Activated CD4-positive, alpha-beta T cell treated with anti-CD3 and anti-CD28 coated beads, Interleukin-2, amount 50 U/mL, for 16 hours (primary cell): ENCODE measurements at regions not wholly inside any gene's neighbourhood (a gene's known extent, or its start where the extent isn't known, plus 50 kb on each side); places are given as distances from the start of the nearest gene placed in this dataset.
"Not testable (repeated sequence)": the region's sequence is repeated elsewhere in the genome, so short reads cannot be mapped to it uniquely, and the experiment has no call there.

Source experiments
- DNase-seq: peaks from one replicate; pipeline ENCODE4 v3.0.0-alpha.2; 2020

DNA sequence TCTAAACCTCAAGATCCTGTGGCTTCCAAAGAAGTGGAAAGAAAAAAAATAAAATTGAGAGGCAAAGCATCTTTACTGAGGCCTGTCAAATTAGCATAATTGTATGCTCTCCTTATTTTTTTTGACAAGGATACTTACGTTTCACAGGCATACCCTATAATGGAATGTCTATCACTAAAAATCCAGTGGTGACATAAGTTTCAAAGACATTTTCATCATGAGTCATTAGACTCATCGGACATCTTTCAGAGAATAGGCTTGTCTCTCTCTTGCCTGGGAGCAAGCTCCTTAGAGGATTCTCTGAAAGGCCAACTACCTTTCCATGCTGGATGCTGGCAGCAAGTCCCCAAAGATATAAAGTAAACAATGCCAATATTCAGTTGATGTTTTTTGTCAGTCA is 380.7 kb upstream of the STEAP1 start:
- DNase-seq = no peak

DNA sequence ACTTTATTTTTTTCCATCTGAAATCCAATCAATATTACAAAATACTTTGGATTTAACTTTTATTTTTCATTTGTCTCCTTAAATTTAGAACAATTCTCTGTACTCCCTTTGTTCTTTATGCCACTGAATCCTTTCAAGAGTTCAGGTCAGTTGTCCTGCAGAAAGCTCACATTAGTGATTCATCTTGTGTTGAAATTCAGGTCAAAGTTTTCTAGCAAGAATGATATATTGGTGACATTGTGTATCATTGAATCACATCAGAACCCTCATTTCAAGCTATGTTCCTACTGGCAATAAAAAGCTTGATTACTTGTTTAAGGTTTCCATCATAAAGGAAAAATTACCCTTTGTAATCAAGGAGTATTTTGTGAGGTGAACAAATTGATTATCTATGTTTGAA is 378.8 kb upstream of the STEAP1 start:
- DNase-seq = no peak

DNA sequence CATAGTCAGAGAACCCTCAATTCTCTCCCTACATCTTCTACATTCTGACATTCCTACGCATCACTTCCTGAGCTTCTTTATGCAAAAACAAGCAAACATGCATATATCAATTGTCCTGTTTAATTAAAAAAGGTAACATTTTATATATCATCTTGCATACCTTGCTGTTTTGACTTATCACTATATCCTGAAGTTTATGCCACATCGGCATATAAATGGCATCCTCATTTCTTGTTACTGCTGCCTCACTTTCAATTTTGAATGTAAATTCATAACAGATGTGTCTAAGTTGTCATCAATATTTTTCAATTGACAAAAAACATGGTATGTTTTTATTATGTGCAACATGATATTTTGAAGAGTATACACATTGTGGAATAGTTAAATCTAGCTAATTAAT is 377.3 kb upstream of the STEAP1 start:
- no peak for DNase-seq

DNA sequence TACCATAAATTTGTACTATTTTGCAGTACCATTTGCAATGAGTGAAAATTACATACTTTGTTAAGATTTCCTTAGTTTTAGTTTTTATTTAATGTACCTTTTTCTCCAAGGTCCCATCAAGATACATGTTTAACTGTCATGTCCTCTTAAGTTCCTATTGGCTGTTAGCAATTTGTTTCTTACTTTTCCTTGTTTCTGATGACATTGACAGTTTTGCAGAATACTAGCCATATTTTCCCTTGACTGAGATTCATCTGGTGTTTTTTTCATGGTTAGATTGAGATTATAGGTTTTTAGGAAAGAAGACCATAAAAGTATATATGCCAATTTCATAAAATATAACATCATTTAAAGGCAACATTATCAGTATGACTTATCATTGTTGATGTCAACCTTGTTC is 376.8 kb upstream of the STEAP1 start:
- no peak for DNase-seq

DNA sequence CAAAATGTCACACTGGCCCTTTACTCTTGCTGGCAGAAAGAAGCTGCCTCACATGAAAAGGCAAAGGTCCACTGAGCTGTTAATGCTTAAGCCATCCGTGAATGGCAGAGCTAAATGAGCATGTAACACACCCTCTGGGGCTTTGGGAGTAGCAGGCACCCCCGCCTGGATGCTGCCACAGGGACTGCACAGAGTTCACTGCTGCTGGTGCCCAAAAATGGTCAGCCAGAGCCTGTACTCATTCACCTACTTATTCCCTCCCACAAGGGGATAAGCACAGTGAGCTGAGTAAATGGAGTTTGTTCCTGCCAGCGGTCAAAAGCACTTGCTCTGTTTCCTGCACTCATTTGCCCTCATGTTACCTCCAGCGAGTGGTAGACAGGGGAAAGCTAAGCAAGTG is 374.0 kb upstream of the STEAP1 start:
- DNase-seq = no peak

DNA sequence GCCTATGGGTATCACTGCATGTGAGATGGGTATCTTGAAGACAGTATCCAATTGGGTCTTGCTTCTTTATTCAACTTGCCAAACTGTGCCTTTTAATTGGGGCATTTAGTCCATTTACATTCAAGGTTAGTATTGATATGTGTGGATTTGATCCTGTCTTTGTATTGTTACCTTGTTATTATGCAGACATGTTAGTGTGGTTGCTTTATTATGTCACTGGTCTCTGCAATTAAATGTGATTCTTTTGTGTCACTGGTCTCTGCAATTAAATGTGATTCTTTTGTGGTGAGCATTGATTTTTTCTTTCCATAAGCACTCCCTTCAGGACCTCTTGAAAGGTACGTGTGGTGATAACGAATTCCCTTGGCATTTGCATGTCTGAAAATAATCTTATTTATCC is 357.8 kb upstream of the STEAP1 start:
- DNase-seq = no peak

DNA sequence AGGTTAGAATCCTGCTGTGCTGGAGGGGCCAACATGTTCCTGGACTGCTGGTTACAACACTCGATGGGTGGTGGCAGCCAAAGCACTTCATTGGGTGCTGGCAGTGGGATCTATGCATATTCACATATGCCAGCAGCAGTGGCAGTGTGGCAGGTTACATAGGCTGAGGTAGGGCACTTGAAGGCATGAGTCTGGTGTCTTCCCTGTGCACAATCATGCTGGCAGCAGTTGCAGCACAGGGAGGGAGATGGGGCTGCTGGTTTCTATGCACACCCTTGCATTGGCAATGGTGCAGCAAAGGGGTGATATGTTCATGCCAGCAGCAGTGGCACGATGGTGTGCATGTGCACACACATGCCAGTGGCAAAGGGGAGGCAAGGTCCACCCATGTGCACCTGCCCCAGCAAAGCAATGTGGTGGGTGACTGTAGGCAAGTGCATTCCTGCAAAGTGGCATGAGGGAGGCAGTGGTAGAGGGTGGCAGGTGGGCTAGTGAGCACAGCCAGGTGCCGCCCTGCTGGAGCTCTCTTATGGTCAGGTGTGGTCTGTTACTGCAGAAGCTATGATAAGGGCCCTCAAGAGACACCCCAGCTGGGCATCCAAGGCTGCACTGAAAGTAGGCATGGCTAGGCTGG is 356.2 kb upstream of the STEAP1 start:
- no peak for DNase-seq

DNA sequence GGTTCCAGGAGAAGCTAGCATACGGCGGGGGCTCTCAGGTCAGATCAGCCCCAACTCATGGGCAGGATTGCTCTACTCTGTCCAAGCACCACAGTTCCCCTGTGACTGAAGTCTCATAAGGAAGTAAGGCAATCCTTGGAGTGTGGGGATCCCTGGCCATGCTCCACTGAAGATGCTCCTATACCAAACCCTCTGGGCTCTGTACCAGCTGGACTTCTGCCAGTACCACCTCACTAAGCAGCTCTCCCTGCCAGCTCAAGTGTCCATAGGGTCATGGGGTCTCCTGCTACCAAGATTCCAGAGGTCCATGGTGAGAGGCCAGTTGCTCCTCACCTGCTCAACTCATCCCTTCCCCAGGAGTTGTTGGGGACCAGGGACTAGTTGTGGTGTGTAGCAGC is 355.7 kb upstream of the STEAP1 start:
- DNase-seq = no peak

DNA sequence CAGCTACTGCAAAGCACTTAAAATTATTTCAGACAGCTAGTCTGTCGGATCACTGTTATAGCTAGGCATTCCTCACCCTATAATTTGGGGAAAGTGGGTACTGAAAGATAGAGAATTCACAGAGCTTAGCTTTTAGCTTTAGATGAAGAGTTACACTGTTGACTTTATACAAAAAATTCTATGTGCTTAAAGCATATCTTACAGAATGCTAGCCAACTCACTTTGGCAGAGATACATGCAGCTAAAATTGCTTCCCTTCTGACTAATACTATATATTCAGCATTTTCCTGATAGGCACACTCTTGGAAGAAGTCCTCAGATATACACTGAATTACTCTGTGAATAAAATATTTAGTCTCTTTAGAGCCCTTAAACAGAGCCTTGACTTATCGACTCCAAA is 353.5 kb upstream of the STEAP1 start:
- DNase-seq = no peak

DNA sequence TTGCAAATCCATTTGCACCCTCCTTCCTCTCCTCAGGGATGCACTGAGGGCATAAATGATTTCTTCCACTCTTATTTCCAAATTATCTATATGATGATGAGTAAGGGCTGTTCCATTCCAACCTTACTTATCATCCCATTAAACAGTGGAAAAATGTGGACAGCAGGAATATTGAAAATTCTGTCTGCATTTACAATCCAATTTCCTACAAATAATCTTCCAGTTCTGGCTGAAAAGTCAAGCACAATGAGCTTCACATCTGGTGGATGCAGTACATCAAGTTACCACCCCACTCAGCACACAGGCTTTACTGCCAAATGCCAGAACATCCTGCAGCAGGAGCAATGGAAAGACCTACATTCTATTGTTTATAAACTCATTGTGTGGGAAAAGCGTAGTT is 345.0 kb upstream of the STEAP1 start:
- DNase-seq = no peak

DNA sequence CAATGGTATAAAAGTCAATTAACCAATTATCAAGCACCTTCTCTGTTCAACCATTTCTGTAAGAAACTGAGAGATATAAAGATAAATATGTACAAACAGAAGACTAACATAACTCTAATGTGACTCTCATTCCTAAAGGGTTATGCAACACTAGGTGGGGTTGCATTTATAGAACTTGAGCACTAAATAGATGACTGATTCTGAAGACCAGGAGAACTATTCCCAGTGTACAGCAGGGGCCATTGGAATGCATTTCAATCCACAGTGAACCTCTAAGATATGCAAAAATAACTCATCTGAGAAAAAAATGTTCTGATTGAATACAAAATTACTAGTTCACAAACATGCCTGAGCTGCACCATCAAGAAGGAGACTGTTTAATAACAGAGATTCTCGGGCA is 341.2 kb upstream of the STEAP1 start:
- DNase-seq = no peak

DNA sequence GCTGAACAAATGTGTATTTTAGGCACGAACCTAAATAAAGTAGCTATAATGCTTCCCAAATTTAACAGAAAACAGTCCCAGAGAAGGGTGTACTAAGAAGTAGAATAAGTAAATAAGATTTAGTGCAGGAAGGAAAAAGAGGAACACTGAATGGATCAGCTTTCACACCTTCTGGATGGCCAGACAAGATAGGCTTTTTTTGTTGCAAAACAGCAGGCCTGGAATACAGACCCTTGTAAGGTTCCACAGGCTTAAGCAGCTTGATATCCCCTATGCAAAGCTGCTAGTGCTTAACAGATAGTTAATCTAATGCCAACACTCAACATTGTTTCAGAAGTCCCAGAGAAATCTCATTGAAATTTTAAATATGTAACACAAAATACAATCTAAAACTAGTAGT is 328.1 kb upstream of the STEAP1 start:
- DNase-seq = no peak

DNA sequence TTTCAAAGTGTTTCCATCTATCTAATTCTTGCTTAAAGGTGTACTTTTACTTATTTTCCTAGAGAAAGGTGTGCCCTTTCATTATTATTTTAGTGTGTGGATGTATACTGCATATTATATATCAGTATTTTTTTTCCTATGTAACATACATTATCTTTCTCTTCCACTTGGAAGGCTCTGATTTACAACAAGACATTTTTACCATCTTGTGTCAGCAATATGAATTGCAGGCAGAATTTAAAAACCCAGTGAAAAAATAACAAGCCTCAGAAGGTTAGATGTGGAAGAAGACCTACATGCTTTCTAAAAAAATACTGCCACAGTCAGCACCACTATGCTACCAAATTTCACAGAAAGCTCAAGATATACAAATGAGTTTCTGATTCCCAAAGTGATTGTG is 327.7 kb upstream of the STEAP1 start:
- no peak for DNase-seq

DNA sequence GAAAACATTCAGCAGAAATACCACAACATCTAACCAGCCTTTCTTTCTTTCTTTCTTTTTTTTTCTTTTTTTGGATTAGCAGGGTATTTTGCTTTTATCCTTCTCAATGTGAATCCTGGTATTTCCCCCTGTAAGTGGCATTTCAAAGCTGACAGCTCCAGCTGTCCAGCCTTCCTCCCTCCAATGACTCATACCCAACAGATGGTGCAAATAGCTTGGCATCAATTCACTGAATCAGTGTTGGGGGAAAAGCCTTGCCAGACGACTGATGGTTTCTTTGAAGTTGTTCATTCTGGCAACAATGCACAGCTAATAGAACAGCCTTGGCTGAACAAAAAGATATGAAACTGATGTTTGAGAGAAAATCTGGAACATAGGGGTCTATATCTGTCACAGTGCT is 316.8 kb upstream of the STEAP1 start:
- DNase-seq = no peak

DNA sequence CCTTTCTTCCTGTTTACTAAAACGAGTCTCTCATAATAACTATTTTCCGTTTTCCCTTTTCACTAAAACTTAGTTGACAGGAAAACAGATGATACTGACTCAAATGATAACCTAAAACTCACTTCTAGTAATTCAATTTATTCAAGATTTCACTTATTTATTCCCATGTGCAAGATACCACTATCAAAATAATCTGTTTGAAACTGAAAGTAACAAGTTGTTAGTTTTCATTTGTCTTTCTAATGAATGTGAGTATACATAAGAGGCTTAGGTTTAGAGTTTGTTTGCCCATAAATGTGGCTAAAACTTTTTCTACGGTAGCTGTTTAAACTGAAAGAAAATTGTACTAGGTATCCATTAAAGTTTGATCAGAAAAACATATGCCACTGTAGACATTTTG is 314.9 kb upstream of the STEAP1 start:
- peak; percentile 52 for DNase-seq

DNA sequence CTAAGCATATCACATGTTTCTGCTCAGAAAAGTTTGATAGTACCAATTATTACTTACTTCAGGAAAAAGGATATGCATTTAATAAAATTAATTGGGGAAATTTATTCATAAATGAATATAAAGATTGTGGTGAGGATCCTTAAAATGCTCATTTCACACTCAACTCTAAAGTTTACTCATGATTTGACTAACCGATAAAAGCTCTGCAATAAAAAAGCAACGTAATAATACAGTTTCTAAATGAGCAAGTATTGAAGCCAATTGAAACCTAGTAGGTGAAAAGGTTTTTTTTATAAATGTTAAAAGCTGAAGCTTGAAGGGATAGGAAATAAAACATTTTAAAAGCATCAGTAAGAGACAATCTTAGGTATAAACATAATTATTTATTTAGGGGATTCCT is 308.3 kb upstream of the STEAP1 start:
- peak; percentile 40 for DNase-seq

DNA sequence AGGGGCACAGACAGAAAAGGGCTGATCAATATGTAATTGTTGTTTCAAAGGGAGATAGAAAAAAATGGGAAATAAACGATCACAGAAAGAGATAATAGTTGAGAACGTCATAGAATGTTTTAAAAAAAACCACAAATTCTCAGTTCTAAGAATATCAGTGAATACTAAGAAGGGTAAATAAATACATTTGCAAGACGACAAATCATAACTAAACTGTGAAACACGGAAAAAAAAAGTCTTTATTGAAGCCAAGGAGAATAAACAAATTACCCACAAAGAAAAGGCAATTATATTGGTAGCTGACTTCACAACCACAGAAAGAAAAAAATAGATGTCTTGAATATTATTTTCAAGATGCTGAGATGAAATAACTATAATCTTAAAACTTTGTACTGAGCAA is 305.2 kb upstream of the STEAP1 start:
- DNase-seq = no peak

DNA sequence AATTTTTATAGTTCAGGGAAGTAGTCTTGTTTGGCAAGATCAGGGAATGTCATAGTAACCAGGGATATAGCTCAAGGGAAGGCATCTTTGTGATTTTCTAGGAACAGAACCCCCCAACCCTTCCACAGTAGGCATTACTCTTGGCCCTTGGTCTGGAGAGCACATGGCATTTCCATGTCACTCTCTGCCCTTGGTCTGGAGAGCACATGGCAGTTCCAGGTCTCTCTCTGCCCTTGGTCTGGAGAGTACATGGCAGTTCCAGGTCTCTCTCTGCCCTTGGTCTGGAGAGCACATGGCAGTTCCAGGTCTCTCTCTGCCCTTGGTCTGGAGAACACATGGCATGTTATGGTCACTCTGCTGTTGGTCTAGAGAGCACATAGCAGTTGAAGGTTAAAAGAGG is 297.2 kb upstream of the STEAP1 start:
- DNase-seq = not testable (repeated sequence)

DNA sequence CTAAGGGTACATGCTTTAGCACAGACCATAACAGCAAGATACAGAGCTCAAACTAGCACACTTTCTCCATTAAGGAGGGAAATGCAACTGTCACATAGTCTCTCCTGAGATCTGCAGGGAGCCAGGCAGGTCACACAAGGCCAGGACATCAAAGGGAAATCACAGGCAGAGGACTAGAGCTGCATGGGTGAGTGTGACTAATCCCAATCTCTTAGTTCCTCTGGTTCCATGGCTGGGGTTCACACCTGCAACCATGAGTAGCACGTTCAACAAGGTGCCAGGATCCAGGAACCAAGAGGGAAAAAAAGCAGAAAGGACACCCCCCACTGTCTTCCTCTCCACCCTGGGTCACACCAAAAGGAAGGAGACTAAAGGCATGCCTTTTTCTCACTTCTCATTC is 296.5 kb upstream of the STEAP1 start:
- no peak for DNase-seq

DNA sequence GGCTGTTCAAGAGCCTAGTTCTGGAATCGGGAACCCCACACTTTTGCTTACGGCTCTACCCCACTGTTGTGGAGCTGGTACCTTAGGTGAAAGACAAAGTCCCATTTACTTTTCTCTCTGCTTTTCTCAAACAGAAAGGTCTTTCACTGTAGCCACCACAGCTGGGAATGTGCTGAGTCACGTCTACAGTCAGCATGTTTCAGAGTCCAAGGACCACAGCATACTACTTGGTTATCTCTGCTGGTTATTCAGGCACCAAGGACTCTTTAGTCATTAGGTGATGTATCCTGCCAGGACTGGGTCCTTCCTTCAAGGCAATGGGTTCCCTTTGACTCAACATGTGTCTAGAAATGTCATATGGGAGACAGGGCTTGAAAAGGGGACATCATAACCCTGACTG is 266.8 kb upstream of the STEAP1 start:
- DNase-seq = no peak

DNA sequence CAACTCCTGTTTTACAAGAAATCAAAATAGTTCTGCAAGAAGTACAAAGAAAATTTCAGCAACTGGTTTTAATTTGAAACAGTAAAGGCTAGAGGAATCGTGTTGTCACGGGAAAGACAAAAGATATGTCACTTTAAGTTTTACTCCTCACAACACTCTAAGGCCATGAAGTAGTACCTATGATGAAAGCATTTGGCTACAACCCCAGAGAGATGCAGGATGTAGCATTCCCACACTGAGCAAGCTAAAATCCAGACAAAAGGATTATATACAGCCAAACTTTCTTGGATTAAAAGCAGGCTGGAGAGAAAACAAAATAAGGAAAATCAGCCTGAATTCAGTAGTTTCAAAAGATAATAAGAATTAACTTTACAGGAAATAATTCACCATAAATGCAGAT is 245.5 kb upstream of the STEAP1 start:
- DNase-seq = no peak

DNA sequence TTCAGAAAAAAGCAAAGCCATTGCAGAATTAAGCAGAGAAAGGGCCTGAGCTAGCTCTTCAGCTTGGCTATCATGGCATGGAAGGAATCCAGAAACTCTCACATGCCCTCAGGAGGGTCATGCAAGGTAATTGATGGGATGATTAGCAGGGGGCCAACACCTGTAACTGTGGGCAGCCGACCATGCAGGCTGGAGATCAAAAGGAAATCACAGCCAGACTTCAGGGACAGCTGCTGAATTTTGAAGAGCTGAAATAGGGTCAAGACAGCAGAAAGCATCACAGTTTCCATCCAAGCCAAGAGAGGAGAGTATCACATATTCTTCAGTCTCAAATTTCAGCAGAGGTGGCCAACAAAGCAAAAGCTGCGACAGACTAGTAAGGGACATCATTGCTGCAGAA is 239.6 kb upstream of the STEAP1 start:
- DNase-seq = no peak

DNA sequence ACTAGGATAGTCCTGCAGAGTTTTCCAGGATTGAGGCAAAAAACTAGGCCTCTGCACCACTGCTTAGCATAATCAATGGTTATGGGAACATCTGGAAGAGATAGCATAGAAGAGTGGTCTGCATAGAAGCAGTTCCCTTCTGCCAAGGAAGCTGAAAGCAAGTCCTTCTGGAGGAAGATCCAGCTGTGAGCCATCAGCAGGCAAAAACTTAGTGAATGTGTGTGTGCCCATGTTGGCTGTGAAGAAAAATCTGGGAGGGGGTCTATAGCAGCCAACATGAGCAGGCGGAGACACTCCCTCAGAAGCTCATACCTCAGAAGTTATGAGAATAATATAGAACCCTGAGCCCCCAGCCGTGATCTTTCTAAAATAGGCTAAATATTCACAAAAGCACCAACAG is 228.1 kb upstream of the STEAP1 start:
- no peak for DNase-seq

DNA sequence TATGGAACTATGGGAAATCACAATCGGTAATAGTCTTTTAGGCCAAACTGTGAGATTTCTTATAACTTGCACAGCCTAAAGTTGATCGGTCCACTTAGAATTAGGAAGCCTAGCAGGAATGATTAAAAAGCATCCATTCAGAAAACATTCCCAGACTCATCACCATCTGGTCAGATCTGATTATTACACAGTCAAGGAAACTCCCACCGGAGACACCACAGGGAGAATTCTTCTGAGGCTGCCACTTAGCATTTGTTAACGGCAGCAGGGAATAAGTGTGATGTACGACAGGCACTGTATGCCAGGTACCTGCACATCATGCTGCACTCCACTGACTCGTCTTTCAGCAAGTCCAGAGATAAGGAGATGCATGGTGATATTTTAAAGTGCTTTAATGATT is 227.6 kb upstream of the STEAP1 start:
- no peak for DNase-seq

DNA sequence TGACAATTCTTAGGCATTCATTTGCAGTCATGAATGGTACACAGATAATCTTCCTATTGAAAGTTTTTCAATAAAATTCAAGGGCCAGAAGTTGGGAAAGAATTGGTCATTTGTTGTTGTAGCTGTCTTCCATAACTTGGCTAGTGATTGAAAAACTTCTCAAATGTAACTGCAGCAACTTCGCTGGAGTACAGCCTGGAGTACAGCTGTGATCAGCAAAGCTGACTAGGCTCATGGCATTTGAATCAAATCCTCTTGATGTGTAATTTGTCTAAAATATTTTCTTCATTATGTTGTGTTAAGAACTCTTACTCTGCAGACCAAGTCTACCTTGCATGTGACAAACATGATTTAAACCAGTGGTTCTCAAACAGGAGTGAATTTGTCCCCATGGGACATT is 226.5 kb upstream of the STEAP1 start:
- no peak for DNase-seq

DNA sequence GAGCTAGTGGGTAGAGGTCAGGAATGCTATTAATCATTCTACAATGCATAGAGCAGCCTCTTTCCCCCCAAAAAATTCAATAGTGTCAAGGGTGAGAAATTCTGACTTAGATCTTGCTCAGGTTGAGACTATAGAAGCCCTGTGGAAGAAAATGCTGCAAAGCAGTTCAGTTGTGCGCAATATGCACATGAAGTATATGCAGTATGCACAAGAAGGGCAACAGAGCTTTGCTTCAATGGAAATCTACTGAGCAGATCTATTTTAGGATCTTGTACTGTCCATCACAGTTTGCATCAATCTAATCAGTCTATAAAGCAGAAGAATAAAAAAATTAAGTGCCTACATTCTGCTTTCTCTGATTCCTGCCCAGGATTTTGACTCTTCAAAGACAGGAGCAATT is 225.8 kb upstream of the STEAP1 start:
- no peak for DNase-seq
